Left lobe of liver (tissue), 2 donors: ENCODE measurements at regions not wholly inside any gene's neighbourhood (a gene's known extent, or its start where the extent isn't known, plus 50 kb on each side); places are given as distances from the start of the nearest gene placed in this dataset.

Experiments used
- ATAC-seq: fragments of 200-7000 bp; cut with Tn5 transposase; one replicate; pipeline ENCODE4 v1.9.1; 2020; ENCODE audit warnings: mild to moderate bottlenecking, moderate library complexity
- DNase-seq: peaks from one replicate; pipeline ENCODE4 v3.0.0-alpha.2; 2020; ENCODE audit warnings: low spot score
- donor health status: DM: no; HTN: no; CAD: no; lungs with moderate emphysema.
- donor health status: DM: no; HTN: yes; CAD: no.

DNA sequence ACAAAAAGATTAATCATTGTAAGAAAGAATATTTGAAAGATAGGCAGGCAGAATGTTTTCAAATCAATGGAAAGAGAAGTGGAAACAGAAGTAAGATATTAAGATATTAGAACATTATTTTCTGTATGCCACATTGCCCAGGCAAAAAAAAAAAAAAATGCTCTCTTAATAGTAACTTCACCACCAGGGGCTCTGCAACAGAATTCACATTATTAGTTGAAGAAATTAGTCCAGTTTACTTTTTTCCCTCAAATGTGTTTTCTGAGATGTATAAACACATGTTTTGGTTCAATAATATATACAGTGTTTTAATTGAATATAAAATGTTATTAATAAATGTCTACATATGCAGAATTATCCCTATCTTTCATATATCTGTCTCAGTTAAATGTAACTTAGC lies 78.0 kb upstream of the ADAD1 start:
- ATAC-seq, result no peak

DNA sequence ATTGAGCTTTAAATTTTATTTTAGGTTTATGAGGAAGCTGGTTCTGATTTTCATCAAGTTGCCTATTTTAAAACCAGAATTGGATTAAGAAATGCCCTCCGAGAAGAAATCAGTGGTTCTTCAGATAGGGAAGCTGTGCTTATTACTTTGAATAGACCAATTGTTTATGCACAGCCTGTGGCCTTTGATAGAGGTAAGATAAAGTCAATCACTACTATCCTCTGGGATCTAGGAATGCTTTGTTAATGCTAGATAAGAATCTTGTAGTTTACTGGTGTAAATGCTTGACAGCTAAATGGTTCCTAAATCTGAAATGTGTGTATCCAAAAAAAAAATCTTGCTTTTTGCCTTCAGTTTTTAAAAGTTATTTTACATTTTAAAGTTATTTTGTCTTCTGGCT lies 73.0 kb upstream of the ADAD1 start:
- no peak for ATAC-seq
- DNase-seq, result no peak

More for the DNA sequence above, 78.0 kb upstream of the ADAD1 start:
- DNase-seq, result no peak

DNA sequence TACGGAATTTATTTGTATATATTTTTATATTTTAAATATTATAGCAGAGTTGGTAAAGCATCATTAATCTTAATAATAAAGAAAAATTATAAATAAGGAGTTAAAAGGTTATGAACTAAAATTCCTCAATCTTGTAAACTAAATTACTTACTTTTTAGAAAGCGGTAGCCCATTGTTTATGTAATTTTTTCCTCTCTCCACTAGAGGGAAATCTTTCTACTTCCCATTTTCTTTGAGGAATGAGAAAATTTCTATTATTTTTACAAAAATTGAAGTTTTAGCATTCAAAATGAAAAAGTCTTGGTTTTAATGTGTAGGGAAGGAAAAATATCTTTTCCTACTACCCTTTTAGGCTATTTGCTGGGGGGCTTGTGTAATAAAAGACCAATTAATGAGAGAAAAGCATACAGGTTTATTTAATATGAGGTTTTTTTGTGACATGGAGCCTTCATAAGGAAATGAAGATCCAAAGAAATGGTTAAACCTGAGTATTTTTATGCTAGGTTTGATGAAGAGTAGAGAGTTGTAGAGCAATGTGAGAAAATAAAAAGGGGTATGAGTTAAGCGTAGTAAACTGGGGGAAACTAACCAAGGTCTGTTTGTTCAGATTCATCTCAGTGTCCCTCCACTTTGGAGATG lies 68.7 kb upstream of the ADAD1 start:
- DNase-seq, result no peak
- no peak for ATAC-seq

DNA sequence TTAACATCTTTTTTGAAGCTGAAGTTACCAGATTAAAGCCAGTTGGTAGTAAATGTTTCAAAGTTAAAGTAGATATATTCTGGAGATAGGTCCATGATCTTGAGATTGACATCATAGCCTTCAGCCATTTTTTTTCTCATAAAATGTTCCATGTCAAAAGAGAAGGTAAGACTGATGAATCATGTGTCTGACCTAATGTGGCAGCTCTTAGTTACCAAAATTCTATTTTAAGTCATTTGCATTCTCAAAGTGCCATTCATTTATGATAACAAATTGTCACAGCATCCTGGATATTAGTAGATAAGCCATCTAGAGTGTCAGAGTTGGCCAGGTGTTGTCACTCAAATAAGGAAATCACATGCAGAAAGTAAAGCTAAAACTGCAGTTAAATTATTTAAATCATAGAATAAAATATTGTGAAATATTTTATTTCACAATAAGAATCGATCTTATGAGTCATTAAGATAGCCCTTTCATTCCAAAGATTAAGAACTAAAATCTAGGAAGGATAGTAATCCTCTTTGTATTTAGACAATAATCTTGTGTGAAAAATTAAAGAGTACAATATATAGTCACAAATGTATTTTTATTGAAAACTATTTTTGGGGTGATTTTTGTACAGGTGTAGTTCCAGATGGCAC lies 65.7 kb upstream of the ADAD1 start:
- ATAC-seq, result no peak
- DNase-seq, result no peak

DNA sequence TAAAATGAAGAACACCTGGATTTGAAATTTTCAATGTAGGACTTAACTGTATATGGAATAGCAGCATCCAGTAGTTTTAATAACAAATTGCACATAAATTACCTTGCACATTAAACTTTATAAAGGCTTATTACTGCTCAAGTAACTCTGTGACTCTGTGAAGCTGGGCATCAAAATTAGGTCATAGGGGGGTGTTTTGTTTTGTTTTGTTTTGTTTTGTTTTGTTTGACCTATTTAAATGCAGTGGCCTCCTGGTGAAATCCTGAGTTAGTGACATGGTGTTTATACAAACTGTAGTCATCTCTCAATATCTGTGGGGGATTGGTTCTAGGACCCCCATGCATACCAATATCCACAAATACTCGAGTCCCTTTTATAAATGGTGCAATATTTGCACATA lies 51.9 kb upstream of the ADAD1 start:
- no peak for ATAC-seq
- no peak for DNase-seq

DNA sequence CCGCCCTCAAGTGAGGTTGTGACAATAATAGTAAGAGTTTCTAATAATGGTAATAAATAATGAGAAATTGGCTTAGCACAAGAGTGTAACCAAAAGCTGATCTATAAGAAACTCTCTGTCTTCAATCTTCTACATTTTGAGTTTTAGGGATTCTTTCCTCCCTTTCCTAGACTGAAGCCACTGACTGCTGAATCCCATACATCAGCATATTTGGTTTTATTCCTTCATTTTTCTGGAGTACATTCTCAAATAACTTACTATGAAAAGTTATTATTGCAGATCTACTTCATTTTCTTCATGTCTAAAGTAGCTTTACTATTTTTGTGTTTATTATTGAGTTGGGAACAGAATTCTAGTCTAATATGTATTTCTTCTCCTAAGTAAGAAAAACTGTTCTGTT lies 49.9 kb upstream of the ADAD1 start:
- DNase-seq, result no peak
- ATAC-seq, result no peak
